Endothelial cell of umbilical vein (primary cell): ENCODE measurements at regions not wholly inside any gene's neighbourhood (a gene's known extent, or its start where the extent isn't known, plus 50 kb on each side); places are given as distances from the start of the nearest gene placed in this dataset.

Experiments
- CTCF ChIP-seq, 2 donors: IDR thresholded peaks; 1 replicate in 1 of 2; 2 replicates in 1 of 2; pipeline ENCODE4 v1.5.1; 2011; ENCODE audit warnings: low read length in 2 of 2, mild to moderate bottlenecking in 2 of 2, moderate library complexity in 2 of 2, control low read depth in 1 of 2, inconsistent platforms in 1 of 2, low read depth in 1 of 2; ENCODE audit not compliant: insufficient read depth in 1 of 2; ENCODE audit errors: extremely low read depth in 1 of 2
- EZH2 ChIP-seq: IDR thresholded peaks from 2 replicates; pipeline ENCODE4 v1.6.1; 2012; ENCODE audit warnings: borderline replicate concordance, low read depth, mild to moderate bottlenecking, moderate library complexity, low read length, inconsistent platforms; ENCODE audit not compliant: severe bottlenecking

DNA sequence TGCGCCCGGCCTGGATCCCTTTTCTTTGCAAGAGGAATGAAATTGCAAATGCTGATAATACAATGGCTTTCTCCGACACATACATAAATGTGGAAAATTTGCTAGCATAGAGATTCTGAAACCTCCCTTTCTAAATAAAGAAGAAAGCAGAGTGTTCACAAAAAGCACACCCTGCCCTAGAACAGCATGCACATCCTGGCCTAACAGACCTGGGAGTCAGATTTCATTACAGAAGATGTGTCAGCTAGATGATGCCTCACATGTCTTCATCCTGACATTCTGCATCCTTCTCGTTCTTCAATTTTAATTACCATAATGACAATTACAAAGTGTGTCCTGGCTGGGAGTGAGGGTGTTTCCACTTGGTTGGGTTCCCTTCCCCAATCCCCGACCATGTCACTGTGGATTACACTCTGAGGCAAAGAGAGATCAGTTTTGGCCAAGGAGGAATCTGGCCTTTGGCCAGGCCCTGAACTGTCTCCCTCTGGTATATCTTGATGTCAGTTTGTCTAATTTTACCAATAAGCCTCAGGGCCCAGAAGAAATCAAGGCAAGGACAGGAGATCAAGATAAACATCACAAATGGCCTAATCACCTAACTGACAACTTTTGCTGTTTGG, 104.9 kb upstream of the SPATA12 start:
- TF ChIP-seq CTCF (IDR thresholded peaks at IDR 0.05; ENCODE audit: extremely low read depth in 1 of 2, insufficient read depth in 1 of 2, low read depth in 1 of 2, low read length in 2 of 2) (no peak), EZH2 (no peak)
